NCI-H146 treated with DMSO at 0.1 percent for 48 hours (cell line): ENCODE measurements at regions not wholly inside any gene's neighbourhood (a gene's known extent, or its start where the extent isn't known, plus 50 kb on each side); places are given as distances from the start of the nearest gene placed in this dataset.

Experiments
- DNase-seq: peaks from one replicate; lab custom pipeline; 2025; ENCODE audit not compliant: unreplicated experiment; lab: John Stamatoyannopoulos, UW

DNA sequence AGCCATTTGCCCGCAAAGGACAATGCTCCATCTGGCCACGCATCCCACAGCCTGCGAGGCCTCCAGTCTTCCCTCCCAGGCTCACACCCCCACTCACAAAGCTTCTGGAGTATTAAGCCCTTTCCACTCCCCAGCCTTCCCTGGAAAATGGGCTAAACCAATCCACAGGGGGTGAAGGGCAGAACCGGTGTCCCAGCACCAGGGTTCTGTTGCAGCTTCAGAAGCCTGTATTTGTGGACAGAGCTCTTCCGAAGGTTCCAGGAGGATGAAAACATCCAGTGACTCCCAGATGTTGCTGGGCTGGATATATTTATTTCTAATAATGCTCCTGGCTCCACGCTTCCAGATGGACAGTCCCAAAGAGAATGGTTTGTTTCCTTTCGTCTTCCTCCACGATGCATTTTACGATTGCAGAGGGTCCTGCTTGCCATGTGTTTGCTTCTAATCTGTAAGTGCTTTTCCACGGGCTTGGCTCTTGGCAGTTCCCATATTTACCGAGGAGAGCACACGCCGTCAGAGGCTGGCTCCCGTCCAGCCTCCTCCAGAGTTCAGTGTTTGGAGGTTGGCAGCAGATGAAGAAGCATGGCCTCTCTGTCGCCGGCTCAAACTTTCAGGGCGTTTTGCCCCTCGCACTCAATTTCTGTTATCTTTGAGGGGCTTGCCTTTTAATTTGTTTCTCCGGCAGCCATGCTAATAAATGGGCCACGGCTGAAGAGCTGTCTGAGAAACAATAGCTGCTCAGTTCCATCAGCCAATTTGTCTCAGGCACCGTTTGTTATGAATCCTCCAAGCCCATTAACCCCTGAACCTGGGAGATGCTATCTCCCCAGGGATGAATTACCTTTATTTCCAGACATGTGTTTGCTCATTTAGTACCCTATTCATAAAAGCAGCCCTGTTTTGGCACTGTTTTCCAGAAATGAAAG is 367.9 kb upstream of the PROK2 start:
- peak; percentile 0 for DNase-seq

DNA sequence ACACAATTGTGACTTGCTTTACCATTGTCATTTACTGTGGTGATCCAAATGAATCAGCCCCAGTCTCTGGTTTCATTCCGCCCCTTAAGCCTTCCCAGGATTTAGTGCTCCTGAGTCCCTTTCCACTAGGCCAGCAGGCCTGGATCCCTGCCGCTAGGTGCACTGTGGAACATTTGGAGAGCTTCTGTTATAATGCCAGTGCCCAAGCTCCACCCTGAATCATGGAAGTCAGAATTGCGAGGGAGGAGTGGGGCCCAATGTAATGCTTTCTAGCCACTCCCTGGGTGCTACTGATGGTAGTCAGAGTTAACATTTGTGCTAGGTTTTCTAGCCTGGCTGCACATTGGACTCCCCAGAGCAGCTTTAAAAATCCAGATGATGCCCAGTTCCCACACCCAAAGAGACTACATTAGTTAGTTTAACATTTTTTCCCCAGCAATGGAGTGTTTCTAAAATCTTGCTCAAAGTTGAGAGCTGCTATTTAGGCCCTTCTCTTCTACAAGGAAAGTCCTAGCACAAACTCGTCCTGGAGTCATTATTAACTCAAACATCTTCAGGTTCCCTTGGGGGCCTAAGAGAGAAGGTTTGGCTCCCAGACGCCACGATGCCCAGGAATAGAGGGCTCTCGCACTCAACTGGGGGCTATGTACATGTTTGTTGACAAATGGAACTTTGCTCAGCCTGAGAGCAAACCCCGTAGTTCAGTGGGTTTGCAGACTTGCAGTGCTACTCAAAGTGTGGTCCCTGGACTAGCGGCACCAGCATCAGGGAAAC is 366.7 kb upstream of the PROK2 start:
- no peak for DNase-seq

DNA sequence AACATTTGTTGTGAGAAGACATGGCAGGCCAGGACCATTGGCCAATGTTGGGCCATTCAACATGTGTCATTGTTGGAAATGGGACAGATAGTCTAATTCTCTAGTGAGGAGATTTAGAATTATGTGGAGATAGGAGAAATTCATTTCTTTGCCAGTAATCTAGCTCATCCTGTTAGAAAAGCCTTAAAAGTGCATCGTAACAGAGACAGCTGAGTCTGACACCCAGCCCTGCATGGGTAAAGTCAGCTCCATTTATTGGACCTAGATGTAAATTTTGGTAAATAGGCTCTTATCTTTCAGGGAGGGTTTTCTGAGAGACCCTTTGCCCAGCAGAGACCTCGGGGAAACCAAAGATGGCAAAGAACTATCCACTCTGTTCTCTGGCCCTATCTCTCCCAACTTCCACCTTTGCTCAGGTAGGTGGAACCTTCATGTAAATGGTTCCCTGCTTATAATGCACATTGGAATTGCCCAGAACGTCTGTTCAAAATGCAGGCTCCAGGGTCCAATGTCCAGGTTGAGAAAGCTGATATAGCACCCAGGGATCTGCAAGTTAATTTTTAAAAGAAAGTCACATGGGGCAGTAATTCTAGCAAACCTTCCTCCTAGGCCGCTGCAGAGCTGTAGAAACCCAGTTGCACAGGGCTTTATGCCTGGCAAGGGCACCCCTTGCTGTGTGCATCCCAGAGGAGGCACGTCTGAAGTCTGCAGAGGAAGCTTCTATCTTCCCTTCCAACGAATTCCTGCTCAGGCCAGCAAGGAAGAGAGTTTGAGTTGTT is 365.9 kb upstream of the PROK2 start:
- DNase-seq: no peak

DNA sequence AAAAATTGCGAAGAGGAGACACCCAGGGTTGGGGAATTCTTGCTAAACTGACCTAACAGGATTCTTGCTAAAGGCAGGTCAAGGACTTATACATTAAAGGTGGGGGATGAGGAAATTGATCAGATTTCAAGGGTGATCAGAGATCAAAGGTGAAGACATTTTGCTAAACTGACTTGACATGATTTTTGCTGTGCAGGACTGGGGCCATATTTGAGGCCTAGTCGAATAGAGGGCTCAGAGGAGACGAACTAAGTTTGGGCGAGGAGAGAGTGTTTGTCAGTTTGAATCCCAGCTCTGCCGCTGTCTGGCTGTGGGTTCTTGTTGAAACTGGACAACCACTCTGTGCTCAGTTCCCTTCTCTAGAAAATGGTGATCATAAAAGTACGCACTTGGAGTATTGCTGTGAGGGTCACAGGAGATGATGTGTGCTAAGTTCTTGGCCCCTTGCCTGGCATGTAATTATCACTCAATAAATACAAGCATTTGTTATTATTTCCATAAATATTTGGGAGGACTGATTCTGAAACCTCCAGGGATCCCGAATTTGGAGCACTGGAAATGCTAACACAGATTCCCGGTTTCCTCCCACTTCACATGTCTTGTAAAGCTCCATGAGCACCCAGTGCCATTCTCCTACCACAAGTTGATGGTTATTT is 364.8 kb upstream of the PROK2 start:
- DNase-seq: no peak

DNA sequence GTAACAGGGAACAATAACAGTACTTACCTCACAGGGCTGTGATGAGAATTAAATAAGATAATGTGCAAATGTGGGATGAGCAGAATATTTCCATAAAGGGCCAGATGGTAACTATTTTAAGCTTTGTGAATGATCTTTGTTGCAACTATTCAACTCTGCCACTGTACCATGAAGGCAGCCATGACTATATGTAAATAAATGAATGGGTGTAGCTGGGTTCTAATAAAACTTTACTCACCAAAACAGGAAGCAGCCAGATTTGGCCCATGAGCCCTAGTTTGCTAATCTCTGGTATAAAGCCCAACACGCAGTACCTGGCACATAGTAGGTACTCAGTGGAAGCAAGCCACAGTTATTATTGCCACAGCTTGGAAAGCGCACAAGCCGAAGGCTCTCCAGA is 362.7 kb upstream of the PROK2 start:
- no peak for DNase-seq

DNA sequence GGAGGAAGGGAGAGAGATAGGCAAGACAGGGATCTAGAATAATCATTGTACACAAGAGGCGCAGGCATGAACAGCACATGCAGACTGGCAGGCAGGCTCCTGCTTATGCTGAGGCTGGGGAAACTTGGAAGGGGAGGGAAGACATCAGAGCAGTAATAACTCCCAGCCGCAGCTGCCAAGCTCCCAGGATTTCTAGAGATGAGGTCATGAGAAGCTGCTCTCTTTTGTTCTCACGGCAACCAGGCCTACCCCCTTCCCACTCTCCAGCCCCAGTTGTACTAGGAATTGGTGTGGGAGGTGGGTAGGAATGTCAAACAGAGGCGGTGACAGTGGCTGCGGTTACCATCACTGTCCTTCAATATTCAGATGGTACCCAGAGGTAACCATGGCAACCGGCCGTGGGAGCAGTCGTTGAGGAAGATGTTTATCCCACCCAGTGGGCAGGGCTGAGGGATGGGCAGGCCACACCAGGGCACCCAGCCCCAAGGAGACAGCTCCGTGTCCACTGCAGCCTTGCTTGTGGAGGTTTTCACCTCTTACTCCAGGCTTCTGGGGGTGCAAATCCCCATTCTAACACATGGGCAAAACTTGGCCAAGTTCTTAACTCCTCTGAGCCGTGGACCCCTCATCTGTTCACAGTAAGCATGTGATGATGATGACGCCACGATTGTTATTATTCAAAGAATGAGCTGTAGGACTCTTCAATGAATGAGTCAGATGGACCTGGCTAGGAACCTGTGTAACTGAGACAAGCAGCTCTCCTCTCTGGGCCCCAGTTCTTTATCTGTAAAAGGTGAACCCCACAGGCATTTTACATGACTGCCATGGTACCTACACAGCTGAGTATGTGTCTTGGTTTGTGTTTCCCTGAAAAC is 360.8 kb upstream of the PROK2 start:
- no peak for DNase-seq

DNA sequence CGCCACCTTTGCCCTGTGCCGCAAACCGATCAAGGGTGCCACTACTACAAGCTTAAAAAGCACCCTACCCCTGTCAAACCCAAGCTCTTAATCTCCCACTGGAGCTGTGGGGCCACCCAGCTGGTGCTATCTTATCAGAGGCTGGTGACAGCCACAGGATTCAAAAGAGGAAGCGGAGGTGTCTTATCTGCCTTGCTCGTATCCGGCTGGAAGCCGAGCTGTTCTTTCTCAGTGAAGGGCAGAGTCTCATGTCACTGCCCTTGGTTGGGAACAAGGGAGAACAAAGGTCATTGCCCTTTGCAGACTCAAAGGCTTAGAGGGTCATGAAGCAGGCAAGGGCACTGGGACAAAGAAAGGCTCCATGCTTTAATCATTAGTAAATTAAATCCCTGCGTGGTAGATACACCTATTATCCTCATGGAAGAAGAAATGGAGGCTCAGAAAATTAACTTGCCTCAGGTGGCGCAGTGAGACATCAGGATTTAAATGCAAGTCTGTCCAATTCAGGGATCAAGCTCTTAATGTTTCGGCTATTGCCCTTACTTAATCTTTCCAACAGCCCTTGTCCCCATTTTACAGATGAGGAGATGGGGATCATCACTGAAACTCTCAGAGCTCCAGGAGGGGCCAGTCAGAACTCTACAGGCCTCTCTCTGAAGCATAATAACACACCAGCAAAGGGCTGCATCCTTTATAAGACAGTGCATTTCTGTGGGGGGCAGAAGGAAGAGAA is 360.0 kb upstream of the PROK2 start:
- no peak for DNase-seq

DNA sequence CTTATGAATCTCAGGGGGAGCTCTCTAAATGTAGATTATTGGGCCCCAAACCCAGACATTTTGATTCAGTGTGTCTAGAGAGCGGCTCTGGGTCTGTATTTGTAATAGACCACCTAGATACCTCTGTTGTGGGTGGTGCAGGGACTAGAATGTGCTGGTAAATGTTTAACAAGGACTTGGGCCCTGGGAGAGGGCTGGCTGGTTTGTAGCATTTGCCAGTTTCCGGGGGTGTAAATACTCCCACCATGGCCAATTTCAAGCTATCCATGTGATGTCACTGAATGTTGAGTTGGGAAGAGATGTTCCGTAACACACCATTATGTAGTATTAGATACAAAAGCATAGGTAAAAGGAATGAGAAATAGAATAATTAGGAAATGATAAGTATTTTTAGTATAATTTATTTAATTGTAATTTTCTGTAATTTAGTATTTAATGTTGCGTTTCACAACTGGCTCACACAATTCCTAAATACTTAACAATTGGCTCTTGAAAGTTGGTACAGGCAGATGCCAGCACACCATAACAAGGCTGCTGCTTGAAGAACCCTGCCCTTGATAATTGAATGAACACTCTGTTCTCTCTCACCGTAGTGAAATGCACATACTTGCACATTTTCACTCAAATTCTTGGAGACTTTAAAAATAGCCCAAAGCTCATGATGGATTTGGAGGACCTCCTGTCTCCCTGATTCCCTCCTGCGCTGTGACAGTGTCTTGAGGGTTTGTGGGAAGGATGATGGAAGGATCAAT is 359.2 kb upstream of the PROK2 start:
- no peak for DNase-seq

DNA sequence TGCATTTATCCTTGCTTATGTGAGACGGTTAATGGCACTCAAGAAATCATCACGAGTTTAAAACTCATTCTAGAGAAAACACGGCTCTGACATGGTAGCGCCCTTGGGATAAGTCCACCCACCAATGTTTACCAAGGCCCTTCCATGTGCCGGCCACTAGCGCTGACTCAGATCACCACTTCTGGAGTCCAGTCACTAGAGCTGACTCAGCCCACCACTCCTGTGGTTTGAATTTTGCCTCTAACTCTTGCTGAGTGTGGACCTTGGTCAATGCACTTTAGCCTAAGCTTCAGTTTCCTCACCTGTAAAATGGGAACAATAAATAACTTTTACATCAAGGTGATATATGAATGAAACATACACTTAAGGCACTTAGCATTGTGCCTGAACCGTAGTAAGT is 358.4 kb upstream of the PROK2 start:
- DNase-seq: no peak

DNA sequence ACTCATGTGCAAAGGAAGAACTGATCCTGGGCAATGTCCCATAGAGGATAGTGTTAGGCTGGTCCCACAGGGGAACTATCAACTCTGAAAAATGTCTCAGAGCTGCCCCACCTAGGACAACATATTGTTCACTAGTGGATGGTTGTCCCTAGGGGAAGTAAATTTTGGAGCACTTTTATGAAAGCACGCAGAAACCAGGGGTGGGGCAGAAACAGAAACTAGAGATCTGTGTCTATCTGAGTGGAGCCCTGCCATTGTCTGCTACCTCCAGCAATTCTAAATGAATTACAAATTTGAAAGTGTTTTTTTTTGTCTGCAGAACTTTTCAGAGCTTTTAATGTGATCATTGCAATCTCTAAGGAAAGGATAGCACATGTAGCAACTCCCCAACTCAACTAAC is 357.1 kb upstream of the PROK2 start:
- DNase-seq: no peak

DNA sequence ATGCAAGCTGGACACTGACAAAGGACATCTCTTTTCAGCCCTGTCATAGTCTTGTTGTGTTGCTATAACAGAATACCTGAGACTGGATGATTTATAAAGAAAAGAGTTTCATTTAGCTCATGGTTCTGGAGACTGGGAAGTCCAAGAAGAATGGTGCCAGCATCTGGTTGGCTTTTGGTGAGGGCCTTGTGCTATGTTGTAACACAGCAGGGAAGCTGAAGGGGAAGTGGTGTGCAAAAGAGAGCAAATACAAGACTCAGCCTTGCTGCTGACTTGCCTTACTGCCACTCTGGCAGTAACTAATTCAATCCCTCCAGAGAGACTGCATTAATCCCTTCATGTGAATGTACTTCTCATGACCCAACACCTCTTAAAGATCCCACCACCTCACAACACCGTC is 356.3 kb upstream of the PROK2 start:
- DNase-seq: no peak

DNA sequence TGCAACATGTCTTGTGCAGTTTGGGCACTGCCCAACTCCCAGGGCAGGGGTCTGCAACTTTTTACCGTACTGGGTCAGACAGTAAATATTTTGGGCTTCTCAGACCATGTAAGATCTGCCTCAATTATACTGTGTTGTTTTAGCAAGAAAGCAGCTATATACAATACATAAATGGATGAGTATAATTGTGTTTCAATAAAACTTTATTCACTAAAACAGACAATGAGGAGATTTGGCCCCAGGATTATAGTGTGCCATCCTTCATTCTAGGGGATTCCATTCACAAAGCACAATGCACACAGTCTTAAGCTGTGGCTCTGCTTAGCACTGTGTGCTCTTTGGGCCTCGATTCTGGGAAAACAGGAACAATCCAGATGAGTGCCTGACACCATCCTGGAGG is 354.4 kb upstream of the PROK2 start:
- DNase-seq: no peak

DNA sequence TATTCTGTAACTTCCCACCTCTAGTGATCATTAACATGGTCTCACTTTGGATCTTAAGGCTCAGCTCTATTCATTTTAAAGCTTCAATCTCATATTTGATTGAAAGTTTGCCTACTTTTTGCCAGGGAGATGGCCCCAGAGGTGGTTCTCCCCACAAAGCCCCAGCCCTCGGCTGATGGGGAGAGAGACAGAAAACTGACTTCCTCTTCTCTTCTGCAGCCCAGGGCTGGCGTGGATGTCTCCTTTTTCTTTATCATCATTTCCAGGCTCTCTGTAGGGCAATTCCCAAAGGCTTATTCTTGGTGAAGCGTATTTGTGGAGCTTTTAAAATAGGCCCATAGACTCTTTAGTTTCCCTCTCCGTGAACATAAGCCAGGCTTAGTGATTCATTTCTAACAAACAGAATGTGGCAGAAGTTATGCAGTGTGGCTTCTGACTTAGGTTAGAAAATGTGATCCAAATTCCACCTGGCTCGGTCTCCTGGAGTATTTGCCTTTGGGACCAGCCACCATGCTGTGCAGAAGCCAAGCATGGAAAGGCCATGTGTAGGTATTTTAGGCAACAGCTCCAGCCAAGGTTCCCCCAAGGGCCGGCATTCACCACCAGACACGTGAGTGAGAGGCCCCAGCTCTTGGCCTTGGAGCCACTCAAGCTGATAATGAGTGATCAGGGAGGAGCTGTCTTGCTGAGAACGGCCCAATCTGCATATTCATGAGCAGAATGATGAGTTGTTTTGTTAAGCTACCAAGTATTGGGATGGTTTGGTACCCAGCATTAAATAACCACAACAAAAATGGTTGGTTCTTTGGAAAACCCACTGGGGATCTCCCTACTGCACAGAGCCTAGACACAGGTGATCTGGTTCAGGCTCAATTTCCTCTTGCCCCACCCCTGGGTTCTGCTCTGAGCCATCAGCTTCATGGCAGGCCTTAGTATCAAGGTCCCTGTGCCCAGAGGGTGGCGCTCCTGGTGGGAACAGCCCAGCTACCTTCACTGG is 353.2 kb upstream of the PROK2 start:
- no peak for DNase-seq

DNA sequence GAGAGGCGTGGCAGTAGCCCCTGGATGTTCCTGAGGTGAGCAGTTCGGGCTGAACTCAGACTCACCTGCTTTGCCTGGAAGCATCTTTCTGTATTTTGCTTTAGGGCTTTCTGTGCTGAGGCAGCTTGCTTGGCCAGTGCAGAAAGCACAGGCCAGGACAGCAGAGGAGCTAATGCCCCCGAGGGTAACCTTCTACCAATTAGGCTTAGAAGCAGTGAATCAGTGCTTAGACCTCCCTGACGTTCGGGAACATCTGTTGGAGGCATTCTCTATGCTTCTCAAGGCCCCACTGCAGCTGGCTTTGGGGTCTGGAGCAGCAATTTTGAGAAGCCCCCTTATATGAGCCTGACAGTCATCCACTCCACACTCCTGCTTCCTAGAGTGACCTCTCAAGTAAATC is 350.7 kb upstream of the PROK2 start:
- DNase-seq: no peak

DNA sequence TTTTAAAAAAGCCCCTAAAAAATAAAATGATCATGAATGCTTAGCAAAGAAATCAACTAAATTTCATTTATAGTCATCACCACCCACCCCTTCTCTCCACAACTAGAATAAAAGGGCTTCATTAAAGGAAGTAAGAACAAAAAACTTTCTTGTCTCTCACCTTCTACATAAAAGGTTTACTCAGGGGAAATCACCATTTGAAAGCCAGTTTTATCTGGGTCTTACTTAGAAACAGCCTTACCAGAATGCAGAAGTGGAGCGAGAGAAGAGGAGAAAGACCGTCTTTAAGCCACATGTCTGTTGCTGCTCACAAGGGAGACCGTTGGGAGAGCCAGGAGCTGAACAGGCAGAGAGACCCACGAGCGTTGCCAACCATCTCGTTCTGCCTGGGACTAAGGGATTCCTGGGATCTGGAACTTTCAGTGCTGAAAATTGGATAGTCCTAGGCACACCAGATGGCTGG is 350.1 kb upstream of the PROK2 start:
- DNase-seq: no peak

DNA sequence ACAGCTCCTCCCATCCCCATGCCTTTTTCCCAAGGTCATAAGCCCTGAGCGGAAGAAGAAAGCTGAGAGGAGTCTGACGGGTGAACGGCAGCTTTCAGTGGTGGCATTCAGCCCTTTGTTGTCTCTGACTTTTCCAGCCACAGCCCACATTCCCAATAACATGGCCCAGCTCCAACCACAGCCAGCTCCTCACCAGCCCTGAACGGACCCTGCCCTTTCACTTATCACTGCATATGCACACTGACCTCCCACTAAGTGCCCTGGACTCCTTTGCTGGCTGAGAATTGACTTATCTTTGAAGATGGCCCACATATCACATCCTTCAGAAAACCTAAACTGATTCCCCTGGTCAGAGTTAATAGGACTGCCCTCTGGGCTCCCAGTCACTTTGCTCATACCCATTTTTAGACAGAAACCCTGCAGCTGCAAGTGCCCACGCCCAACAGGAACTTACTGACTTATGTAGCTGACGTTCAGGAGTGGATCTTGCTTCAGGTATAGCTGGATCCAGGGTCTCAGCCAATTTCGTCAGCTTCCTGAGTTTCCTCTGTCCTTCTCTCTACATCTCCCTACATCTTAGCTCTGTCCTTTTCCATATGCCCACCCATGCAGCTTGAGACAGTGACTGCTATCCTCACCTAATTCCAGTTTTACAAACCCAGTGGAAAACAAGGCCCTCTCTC is 348.5 kb upstream of the PROK2 start:
- no peak for DNase-seq

DNA sequence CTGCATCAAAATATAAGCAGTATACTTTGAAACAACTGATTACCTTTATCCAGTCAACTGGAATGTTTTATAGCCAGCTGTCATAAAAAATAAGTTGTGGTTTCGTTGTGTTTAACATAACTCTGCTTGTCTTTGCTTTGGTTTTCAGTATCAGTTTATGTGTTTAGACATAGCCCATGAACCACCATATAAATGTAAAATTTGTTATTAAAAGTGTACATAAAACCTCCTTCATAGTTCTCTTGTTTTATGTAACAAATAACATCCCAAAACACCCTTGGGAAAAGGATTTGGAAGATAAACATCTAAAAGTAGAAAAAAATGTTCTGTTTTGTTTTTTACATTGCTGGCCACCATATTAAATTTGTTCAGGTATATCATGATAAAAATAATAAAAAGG is 347.0 kb upstream of the PROK2 start:
- no peak for DNase-seq
